ENCODE measurements at regions not wholly inside any gene's neighbourhood (a gene's known extent, or its start where the extent isn't known, plus 50 kb on each side); places are given as distances from the start of the nearest gene placed in this dataset.

DNA sequence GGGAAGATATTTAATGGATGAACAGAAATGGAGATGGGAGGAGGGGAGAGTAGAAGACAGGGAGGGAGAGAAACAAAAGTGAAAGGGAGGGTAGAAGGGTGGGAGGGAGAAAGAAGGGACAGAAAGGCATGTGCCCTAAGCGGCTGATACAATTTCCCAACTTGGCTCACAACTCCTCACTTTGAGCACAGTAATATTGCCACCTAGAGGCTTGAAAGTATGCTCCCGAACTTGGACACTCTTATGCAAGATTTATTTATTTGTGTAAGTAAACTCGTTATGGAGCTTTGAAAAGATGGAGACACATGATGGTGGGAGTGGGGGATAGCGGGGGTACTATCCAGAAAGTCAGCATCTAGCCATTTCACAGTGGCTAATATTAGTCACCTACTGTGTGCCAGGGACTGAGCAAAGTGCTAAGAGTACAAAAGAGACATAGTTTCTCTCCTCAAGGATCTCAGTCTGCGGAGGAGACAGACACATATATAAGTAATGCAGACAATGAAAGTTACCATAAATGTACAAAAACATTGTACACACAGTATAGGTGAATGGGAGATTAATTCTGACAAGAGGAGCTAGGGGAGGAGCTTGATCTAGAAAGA, 189.7 kb downstream of the SEC16B start:
- TF ChIP-seq, protein P1, sequence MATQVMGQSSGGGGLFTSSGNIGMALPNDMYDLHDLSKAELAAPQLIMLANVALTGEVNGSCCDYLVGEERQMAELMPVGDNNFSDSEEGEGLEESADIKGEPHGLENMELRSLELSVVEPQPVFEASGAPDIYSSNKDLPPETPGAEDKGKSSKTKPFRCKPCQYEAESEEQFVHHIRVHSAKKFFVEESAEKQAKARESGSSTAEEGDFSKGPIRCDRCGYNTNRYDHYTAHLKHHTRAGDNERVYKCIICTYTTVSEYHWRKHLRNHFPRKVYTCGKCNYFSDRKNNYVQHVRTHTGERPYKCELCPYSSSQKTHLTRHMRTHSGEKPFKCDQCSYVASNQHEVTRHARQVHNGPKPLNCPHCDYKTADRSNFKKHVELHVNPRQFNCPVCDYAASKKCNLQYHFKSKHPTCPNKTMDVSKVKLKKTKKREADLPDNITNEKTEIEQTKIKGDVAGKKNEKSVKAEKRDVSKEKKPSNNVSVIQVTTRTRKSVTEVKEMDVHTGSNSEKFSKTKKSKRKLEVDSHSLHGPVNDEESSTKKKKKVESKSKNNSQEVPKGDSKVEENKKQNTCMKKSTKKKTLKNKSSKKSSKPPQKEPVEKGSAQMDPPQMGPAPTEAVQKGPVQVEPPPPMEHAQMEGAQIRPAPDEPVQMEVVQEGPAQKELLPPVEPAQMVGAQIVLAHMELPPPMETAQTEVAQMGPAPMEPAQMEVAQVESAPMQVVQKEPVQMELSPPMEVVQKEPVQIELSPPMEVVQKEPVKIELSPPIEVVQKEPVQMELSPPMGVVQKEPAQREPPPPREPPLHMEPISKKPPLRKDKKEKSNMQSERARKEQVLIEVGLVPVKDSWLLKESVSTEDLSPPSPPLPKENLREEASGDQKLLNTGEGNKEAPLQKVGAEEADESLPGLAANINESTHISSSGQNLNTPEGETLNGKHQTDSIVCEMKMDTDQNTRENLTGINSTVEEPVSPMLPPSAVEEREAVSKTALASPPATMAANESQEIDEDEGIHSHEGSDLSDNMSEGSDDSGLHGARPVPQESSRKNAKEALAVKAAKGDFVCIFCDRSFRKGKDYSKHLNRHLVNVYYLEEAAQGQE (IDR thresholded peaks at IDR 0.05; ENCODE audit: borderline replicate concordance), result no peak
- TF ChIP-seq, protein P2, sequence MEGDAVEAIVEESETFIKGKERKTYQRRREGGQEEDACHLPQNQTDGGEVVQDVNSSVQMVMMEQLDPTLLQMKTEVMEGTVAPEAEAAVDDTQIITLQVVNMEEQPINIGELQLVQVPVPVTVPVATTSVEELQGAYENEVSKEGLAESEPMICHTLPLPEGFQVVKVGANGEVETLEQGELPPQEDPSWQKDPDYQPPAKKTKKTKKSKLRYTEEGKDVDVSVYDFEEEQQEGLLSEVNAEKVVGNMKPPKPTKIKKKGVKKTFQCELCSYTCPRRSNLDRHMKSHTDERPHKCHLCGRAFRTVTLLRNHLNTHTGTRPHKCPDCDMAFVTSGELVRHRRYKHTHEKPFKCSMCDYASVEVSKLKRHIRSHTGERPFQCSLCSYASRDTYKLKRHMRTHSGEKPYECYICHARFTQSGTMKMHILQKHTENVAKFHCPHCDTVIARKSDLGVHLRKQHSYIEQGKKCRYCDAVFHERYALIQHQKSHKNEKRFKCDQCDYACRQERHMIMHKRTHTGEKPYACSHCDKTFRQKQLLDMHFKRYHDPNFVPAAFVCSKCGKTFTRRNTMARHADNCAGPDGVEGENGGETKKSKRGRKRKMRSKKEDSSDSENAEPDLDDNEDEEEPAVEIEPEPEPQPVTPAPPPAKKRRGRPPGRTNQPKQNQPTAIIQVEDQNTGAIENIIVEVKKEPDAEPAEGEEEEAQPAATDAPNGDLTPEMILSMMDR (IDR thresholded peaks at IDR 0.05; ENCODE audit: poor library complexity, severe bottlenecking), result peak; percentile 80
- peak; percentile 82 for TF ChIP-seq SMC3 (conservative IDR thresholded peaks at IDR 0.05; ENCODE audit: poor library complexity)
- no peak for TF ChIP-seq POLR2AphosphoS5 (IDR thresholded peaks at IDR 0.05)
- no peak for TF ChIP-seq EZH2 (IDR thresholded peaks at IDR 0.05; ENCODE audit: borderline replicate concordance, insufficient read depth, low read length, poor library complexity, severe bottlenecking)
- TF ChIP-seq RAD21 (conservative IDR thresholded peaks at IDR 0.05), result peak; percentile 82
- peak; percentile 22 for TF ChIP-seq MXI1 (conservative IDR thresholded peaks at IDR 0.05; ENCODE audit: poor library complexity, severe bottlenecking)
- TF ChIP-seq EP300 (conservative IDR thresholded peaks at IDR 0.05; ENCODE audit: poor library complexity, severe bottlenecking), result no peak
- no peak for TF ChIP-seq TAF1 (IDR thresholded peaks at IDR 0.05; ENCODE audit: low read depth)
